Upper lobe of left lung (tissue), 4 donors: ENCODE measurements at regions not wholly inside any gene's neighbourhood (a gene's known extent, or its start where the extent isn't known, plus 50 kb on each side); places are given as distances from the start of the nearest gene placed in this dataset.

Experiments
- CTCF ChIP-seq, 6 experiments: fragments of 450-650 bp in 4 of 6; fragments of 200-600 bp in 2 of 6; sonication (generic) in 2 of 6; IDR thresholded peaks; one replicate each; pipeline ENCODE4 v1.5.1; 2016 to 2019; ENCODE audit warnings: antibody characterized with exemption in 6 of 6
- EP300 ChIP-seq, 4 donors: sonication (generic); formaldehyde crosslinking; IDR thresholded peaks; one replicate each; pipeline ENCODE4 v1.5.1; 2017; ENCODE audit warnings: antibody characterized with exemption in 4 of 4, control low read depth in 2 of 4
- POLR2A ChIP-seq, 4 donors: fragments of 450-650 bp; IDR thresholded peaks; one replicate each; pipeline ENCODE4 v1.5.1; 2016 to 2017; ENCODE audit warnings: antibody characterized with exemption in 4 of 4, mild to moderate bottlenecking in 2 of 4
- POLR2AphosphoS5 ChIP-seq, 2 donors: sonication (generic); formaldehyde crosslinking; IDR thresholded peaks; one replicate each; pipeline ENCODE4 v1.5.1; 2017; ENCODE audit warnings: antibody characterized with exemption in 2 of 2

GRCh38 chr22:49490692-49491091 is 337.0 kb downstream of the BRD1 start:
- no peak for TF ChIP-seq CTCF (IDR thresholded peaks at IDR 0.05)
- TF ChIP-seq POLR2AphosphoS5 (IDR thresholded peaks at IDR 0.05): no peak
- no peak for TF ChIP-seq POLR2A (IDR thresholded peaks at IDR 0.05)
- no peak for TF ChIP-seq EP300 (IDR thresholded peaks at IDR 0.05)
